22Rv1 (cell line): ENCODE measurements at regions not wholly inside any gene's neighbourhood (a gene's known extent, or its start where the extent isn't known, plus 50 kb on each side); places are given as distances from the start of the nearest gene placed in this dataset.

Experiments
- ZFX ChIP-seq: fragments of 450-650 bp; IDR thresholded peaks from 2 replicates; pipeline ENCODE4 v1.6.1; 2017; ENCODE audit warnings: antibody characterized with exemption, borderline replicate concordance
- TF ChIP-seq, protein P1 (sequence below): fragments of 450-650 bp; IDR thresholded peaks from 2 replicates; pipeline ENCODE4 v1.5.1; 2017; ENCODE audit warnings: mild to moderate bottlenecking

DNA sequence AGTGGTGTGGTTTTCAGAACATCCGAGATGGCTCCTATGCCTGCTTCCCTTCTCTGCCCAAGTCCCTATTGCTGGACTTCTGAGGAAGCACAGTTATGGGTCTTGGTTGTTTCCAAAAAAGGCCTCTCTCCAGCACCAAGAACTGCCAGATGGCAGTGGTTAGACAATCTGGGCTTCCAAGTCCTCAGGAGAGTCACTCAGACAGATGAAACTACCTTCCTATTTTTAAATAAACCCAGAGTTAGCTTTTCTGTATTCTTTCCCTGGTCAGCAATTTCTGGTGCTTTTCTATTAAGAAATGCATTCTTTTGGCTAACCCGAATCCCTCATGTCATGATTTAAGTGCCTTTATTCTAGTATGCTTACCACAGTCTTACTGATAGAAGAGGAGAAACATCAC lies 245.9 kb downstream of the PRDM2 start:
- TF ChIP-seq, protein P1, sequence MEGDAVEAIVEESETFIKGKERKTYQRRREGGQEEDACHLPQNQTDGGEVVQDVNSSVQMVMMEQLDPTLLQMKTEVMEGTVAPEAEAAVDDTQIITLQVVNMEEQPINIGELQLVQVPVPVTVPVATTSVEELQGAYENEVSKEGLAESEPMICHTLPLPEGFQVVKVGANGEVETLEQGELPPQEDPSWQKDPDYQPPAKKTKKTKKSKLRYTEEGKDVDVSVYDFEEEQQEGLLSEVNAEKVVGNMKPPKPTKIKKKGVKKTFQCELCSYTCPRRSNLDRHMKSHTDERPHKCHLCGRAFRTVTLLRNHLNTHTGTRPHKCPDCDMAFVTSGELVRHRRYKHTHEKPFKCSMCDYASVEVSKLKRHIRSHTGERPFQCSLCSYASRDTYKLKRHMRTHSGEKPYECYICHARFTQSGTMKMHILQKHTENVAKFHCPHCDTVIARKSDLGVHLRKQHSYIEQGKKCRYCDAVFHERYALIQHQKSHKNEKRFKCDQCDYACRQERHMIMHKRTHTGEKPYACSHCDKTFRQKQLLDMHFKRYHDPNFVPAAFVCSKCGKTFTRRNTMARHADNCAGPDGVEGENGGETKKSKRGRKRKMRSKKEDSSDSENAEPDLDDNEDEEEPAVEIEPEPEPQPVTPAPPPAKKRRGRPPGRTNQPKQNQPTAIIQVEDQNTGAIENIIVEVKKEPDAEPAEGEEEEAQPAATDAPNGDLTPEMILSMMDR, result no peak
- TF ChIP-seq ZFX, result no peak
